ENCODE measurements at regions not wholly inside any gene's neighbourhood (a gene's known extent, or its start where the extent isn't known, plus 50 kb on each side); places are given as distances from the start of the nearest gene placed in this dataset.

DNA sequence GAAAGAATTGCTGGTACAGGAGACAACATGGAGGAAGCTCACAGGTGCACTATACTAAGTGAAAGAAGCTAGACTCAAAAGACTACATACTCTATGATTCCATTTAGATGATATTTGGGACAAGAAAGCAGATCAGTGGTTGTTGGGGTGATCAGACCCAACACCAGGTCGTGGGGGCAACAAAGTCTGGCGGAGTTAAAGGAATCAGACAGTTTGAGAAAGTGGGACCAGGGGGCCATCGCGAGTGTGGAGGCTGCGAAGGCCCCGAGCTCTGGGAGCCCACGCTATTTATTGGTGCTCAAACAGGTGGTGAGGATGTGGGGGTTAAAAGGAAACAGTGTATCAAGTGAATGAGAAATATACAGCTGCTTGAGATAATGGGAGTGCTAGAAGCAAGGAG lies 282.8 kb upstream of the SGK1 start:
- no peak for DNase-seq

DNA sequence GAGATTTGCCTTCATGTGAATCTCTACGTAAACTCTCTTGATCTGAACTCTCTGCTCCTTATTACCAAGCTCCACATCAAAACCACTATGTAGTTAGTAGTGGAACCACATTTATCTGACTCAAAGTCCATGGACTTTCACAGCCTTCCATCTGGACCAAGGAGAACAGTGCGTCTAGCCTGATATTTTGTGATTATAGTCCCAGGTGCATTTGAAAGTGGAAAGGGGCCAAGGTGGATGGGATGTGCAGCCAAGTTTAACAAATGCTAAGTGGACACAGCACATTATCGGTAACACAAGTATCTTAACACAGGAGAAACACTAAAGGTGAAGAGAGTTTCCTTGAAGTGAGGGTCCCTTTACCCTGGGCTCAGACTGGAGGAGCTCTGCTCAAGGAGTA lies 281.2 kb upstream of the SGK1 start:
- no peak for DNase-seq

DNA sequence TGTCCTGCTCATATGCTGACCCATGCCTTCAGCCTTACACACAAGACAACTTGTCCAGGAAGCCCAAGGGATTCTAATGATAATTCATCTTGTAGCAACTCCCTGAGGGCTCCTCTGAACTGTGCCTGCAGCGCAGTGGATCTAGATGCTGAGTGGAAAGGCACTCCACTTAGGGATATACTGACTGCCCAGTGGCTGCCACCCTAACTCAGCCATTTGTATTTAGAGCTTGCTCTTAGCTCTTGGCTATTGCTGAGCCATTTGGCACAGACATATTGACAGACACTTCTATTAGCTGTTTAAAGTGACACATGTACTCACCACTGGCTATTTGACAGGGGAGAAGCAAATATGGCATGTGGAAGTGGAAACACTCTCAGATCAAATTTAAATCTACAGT lies 278.3 kb upstream of the SGK1 start:
- DNase-seq: no peak

DNA sequence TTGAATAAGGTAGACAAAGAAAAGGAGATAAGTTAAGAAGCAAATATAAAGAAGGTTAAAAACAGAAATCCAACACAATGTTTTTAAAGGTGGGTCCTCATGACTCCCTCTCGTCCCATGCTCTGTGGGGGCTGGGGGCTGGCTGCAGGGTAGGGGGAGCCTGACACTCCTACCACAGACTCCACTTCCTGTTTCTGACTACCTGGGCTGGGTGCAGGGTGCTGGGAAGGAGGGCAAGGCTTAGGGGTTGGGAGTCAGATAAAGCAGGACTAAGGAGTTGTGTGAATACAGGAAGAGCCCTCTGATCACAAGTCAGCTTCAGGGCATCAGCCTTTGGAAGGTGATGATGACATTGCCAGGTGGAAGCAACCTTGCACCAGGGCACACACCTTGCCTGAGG lies 277.0 kb upstream of the SGK1 start:
- DNase-seq: no peak

GRCh38 chr6:134593887-134594286 lies 276.0 kb upstream of the SGK1 start:
- peak; percentile 69 to 74 for DNase-seq

GRCh38 chr6:134593442-134593841 lies 275.5 kb upstream of the SGK1 start:
- no peak for DNase-seq

DNA sequence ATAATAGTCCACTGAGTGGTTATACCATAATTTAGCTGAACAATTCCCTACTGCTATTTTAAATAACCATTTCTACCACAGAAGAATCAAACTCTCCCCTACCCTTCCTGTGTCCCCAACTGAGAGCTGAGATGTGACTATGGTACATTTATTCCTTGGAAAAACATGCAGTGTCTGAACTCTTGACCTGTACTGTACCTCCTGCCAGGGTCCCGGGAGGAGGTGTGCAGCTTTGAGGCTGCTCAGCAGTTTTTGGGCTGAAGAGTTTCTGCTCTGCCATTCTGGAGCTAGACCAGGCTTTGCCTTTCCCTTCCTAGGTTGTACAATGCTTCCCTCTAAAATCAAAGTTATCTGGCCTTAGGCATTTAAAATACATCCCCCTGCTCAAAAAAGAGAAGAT lies 275.1 kb upstream of the SGK1 start:
- DNase-seq: no peak

DNA sequence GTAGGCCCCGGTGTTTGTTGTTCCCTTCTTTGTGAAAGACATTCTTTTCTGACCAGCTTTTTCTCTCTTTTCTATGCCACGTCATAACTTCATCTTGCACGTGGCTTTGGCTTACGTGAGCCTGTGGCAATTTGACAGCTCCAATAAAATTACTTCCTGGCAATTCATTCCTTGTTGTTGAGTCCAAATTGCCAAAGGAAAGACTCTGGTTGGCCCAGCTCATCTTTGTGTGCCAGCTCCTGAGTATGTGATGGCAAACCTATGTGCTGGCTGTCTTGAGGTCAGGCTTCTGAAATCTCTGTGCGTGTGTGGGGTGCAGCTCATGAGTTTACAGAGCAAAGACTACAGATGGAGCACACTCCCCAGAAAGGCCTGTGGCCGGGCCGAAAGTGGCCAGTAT lies 272.5 kb upstream of the SGK1 start:
- no peak for DNase-seq

GRCh38 chr6:134590004-134590403 lies 272.1 kb upstream of the SGK1 start:
- peak in 1 of 2 donors; percentile 18 for DNase-seq

DNA sequence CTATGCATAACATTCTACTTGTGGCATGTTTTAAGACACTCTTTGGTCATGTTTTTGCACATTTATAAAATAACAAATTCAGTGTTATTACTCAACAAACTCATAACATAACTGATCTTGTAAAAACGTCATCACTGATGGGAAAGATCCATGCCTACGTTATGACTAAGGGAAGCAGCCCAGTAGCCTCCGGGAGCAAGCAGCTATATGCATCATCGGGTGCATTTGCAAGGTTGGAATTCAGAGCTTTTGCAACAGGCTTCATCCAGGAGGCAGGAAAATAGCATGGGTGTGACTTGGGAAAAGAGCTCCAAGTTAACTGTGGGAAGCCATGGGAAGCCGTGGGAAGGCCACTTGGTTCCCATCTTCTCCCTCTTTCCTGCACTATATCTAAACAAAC lies 271.6 kb upstream of the SGK1 start:
- DNase-seq: peak in 1 of 2 donors; percentile 20

GRCh38 chr6:134588267-134588666 lies 270.4 kb upstream of the SGK1 start:
- no peak for DNase-seq

GRCh38 chr6:134585517-134585873 lies 267.6 kb upstream of the SGK1 start:
- DNase-seq: no peak

GRCh38 chr6:134584847-134585516 lies 267.1 kb upstream of the SGK1 start:
- no peak for DNase-seq

DNA sequence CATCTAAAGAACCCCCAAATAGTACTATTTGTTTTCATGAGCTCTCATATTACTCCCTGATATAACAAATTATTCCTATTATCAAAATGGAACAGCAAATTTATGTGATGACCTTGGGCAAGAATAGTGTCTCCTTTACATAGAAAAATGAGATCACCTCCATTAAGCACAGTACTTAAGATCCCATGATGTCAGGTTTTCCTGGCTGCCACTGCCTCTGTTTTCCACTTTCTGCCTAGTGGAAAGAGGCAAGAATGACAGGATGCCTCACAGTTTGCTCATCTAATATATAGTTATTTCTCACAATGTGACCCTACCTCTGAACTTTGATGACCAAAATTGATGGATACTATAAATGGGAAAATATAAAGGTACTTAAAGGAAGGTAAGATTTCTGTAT lies 260.1 kb upstream of the SGK1 start:
- DNase-seq: no peak

GRCh38 chr6:134575221-134575620 lies 257.3 kb upstream of the SGK1 start:
- DNase-seq: peak; percentile 23 to 25

DNA sequence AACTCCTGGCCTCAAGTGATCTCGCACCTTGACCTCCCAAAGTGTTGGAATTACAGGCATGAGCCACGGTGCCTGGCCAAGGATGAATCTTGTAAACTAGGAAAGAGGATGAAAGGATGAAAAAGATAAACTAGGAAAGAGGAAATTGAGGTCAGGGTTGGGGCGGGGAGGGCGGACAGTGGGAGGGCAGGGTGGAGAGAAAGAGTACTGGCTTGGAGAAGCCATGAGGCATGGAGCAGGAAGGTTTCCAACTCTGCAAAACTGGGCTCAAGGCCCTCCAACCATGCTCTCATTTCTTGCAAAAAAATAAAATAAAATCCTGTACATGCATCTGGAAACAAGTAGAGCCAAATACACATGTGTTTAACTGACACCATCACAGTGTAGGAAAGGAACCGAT lies 256.6 kb upstream of the SGK1 start:
- peak in 1 of 2 donors; percentile 3 for DNase-seq

- peak in 1 of 2 donors; percentile 30 for DNase-seq
Measured at GRCh38 chr6:134569996-134570395, 252.1 kb upstream of the SGK1 start.

GRCh38 chr6:134564705-134565104 lies 246.8 kb upstream of the SGK1 start:
- DNase-seq: no peak

- DNase-seq: no peak
Measured at GRCh38 chr6:134560019-134560418, 242.1 kb upstream of the SGK1 start.

- no peak for DNase-seq
Measured at GRCh38 chr6:134557509-134557908, 239.6 kb upstream of the SGK1 start.

DNA sequence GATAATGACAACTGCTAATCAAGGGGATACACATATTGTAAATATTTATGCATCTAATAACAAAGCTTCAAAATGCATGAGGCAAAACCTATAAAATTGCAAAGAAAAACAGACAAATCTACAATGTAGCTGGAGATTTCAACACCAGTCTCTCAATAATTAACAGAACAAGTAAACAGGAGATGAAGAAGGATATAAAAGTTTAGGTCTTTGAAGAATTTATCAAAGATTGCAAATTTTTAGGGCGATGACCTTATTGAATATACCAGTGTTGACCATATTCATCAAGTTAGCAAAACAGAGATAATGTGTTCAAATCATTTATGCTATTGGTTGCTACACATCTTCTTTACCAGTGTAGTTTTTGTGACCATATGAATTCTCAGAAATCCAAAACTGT lies 237.8 kb upstream of the SGK1 start:
- DNase-seq: no peak

DNA sequence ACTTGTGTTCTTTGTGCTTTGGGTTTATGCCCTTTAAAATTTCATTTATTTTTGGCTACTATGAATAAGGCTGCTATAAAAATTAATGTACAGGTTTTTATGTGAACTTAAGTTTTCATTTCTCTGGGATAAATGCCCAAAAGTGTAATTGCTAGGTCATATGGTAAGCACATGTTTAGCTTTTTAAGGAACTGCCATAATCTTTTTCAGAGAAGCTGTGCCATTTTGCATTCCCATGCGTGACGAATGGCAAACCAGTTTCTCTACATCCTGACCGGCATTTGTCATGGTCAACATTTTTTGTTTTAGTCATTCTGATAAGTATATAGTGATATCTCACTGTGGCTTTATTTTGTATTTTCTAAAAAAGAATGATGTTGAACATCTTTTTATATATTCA lies 236.0 kb upstream of the SGK1 start:
- no peak for DNase-seq

DNA sequence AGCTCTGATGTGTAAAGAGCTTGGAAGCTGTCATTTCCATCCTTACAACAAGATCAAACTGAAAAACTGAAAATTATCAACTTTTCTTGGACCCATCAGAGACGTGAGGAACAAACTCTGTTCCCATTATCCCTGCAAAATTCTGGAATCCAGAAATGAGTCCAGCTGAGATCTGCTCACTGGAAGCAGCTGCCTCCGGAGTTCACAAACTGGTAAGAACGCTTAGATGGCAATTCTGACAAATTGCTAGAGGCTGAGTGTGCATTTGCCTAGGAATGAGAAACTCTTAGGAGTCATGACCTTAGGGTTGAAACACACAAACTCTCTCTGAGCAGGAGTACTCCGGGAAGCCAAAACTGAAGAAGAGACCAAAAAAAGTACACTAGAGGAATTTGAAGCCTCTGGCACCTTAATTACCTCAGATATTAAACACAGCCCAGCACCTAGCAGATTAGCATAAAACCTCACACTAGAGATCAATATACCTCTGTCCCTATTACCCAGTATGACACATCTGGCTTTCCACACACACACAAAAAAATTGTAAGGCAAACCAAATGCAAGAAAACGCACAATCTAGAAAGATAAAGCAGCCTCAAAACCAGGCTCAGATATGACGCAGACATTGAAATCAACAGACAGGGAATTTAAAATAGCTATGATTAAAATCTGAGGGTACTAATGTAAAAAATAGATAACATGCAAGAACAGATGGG lies 233.5 kb upstream of the SGK1 start:
- DNase-seq: no peak

GRCh38 chr6:134550604-134551003 lies 232.7 kb upstream of the SGK1 start:
- no peak for DNase-seq

GRCh38 chr6:134549854-134550253 lies 231.9 kb upstream of the SGK1 start:
- DNase-seq: no peak
